Endodermal cell (in vitro differentiated cells): ENCODE measurements at regions not wholly inside any gene's neighbourhood (a gene's known extent, or its start where the extent isn't known, plus 50 kb on each side); places are given as distances from the start of the nearest gene placed in this dataset.

Source experiments
- DNase-seq: peaks from one replicate; pipeline ENCODE4 v3.0.0-alpha.2; 2017
- H3K27ac ChIP-seq: 2 replicates; pipeline ENCODE4 v1.5.1; 2013; ENCODE audit warnings: mild to moderate bottlenecking, low read depth, low read length, moderate library complexity
- H3K27me3 ChIP-seq: 2 replicates; pipeline ENCODE4 v1.6.1; 2013; ENCODE audit warnings: mild to moderate bottlenecking, low read length, moderate library complexity; ENCODE audit not compliant: insufficient read depth, control insufficient read depth, poor library complexity, severe bottlenecking
- H3K36me3 ChIP-seq: 2 replicates; pipeline ENCODE4 v1.7.0; 2013; ENCODE audit warnings: mild to moderate bottlenecking, low read length, moderate library complexity; ENCODE audit not compliant: control insufficient read depth, insufficient read depth
- H3K4me1 ChIP-seq: one replicate; pipeline ENCODE4 v1.7.0; 2013; ENCODE audit warnings: low read length; ENCODE audit not compliant: control insufficient read depth, insufficient read depth
- H3K4me3 ChIP-seq: 2 replicates; pipeline ENCODE4 v1.5.1; 2013; ENCODE audit warnings: mild to moderate bottlenecking, low read length, moderate library complexity
- H3K9ac ChIP-seq: 2 replicates; pipeline ENCODE4 v1.6.1; 2013; ENCODE audit warnings: mild to moderate bottlenecking, low read length, moderate library complexity; ENCODE audit not compliant: poor library complexity, severe bottlenecking; ENCODE audit errors: extremely low read depth
- H3K9me3 ChIP-seq: 2 replicates; pipeline ENCODE4 v1.6.1; 2013; ENCODE audit warnings: mild to moderate bottlenecking, low read length, moderate library complexity; ENCODE audit not compliant: control insufficient read depth
- H3K27ac Mint-ChIP-seq: 2 replicates; pipeline ENCODE4 v1.8.0; 2020; ENCODE audit warnings: mixed read lengths
- H3K27me3 Mint-ChIP-seq: 2 replicates; pipeline ENCODE4 v1.8.0; 2021; ENCODE audit warnings: mild to moderate bottlenecking, mixed read lengths; ENCODE audit not compliant: insufficient read depth
- H3K36me3 Mint-ChIP-seq: 2 replicates; pipeline ENCODE4 v1.8.0; 2020; ENCODE audit warnings: low read depth, mixed read lengths
- H3K4me1 Mint-ChIP-seq: 2 replicates; pipeline ENCODE4 v1.8.0; 2020; ENCODE audit warnings: mixed read lengths
- H3K4me3 Mint-ChIP-seq: 2 replicates; pipeline ENCODE4 v1.8.0; 2020; ENCODE audit warnings: mild to moderate bottlenecking, moderate library complexity, mixed read lengths
- H3K9me3 Mint-ChIP-seq: 2 replicates; pipeline ENCODE4 v1.8.0; 2020; ENCODE audit warnings: mild to moderate bottlenecking, mixed read lengths
- CTCF ChIP-seq: fragments of 200-600 bp; sonication (generic); conservative IDR thresholded peaks from 2 replicates; pipeline ENCODE4 v1.5.0; 2021; ENCODE audit warnings: antibody characterized with exemption, mild to moderate bottlenecking
- WGBS, 2 experiments: methylation state at CpG; one replicate each; pipeline versions ENCODE4 v1.1.5 to v1.1.7; 2013; ENCODE audit warnings: missing lambda C conversion rate in 2 of 2, mixed read lengths in 1 of 2; ENCODE audit not compliant: insufficient coverage in 1 of 2, insufficient read length in 1 of 2; 5-methylcytosine and 5-hydroxymethylcytosine counted together

GRCh38 chr1:220438741-220439140 lies 89.2 kb upstream of the MARK1 start:
- H3K36me3 ChIP-seq: no peaks in the 10 kb centered on the region
- H3K27ac ChIP-seq: no peak overlapping the region
- H3K36me3 Mint-ChIP-seq: no peaks in the 10 kb centered on the region
- H3K9me3 Mint-ChIP-seq: peaks cover 4% of the 10 kb centered on the region
- DNase-seq: no peak
- H3K9ac ChIP-seq: no peak overlapping the region
- no peak overlapping the region for H3K27ac Mint-ChIP-seq
- no peaks in the 10 kb centered on the region for H3K4me1 ChIP-seq
- H3K4me1 Mint-ChIP-seq: peaks cover 2% of the 10 kb centered on the region
- no peaks in the 10 kb centered on the region for H3K27me3 Mint-ChIP-seq
- H3K4me3 ChIP-seq: no peak overlapping the region
- H3K27me3 ChIP-seq: no peaks in the 10 kb centered on the region
- WGBS, 2 experiments: 92 to 100% methylated on average over 2 of the region's 2 CpGs
- no peak overlapping the region for H3K4me3 Mint-ChIP-seq
- TF ChIP-seq CTCF: no peak
- peaks cover 4% of the 10 kb centered on the region for H3K9me3 ChIP-seq

DNA sequence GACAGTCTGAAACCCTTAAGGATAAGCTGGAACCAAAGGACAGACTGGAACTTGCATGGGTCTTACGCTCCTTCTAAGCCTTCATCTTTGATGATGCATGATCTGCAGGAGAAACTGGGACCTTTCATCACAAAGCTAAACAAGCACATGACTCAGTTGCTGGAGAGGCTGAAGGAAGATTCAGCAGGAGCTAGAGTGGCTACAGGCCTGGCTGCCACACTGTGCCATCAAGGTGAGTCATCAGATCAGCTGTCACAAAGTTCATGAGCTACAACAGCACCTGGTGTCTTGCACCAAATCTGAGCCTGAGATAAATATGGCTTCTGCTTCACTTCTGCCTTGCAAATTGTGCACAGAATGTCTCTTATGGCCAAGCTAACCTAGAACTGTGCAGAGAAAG lies 95.5 kb upstream of the MARK1 start:
- no peaks in the 10 kb centered on the region for H3K27me3 Mint-ChIP-seq
- H3K4me3 Mint-ChIP-seq: no peak overlapping the region
- no peak overlapping the region for H3K27ac ChIP-seq
- no peaks in the 10 kb centered on the region for H3K9me3 ChIP-seq
- no peaks in the 10 kb centered on the region for H3K27me3 ChIP-seq
- no peaks in the 10 kb centered on the region for H3K9me3 Mint-ChIP-seq
- H3K36me3 Mint-ChIP-seq: no peaks in the 10 kb centered on the region
- no peak overlapping the region for H3K4me3 ChIP-seq
- H3K4me1 ChIP-seq: peaks cover 4% of the 10 kb centered on the region
- H3K9ac ChIP-seq: no peak overlapping the region
- WGBS, 2 experiments: 100% methylated on average over 1 of the region's 1 CpG; no CpG with 5 or more reads in 1 of the 2 experiments
- no peak for DNase-seq
- no peak overlapping the region for H3K27ac Mint-ChIP-seq
- no peaks in the 10 kb centered on the region for H3K36me3 ChIP-seq
- H3K4me1 Mint-ChIP-seq: peaks cover 9% of the 10 kb centered on the region
- no peak for TF ChIP-seq CTCF

DNA sequence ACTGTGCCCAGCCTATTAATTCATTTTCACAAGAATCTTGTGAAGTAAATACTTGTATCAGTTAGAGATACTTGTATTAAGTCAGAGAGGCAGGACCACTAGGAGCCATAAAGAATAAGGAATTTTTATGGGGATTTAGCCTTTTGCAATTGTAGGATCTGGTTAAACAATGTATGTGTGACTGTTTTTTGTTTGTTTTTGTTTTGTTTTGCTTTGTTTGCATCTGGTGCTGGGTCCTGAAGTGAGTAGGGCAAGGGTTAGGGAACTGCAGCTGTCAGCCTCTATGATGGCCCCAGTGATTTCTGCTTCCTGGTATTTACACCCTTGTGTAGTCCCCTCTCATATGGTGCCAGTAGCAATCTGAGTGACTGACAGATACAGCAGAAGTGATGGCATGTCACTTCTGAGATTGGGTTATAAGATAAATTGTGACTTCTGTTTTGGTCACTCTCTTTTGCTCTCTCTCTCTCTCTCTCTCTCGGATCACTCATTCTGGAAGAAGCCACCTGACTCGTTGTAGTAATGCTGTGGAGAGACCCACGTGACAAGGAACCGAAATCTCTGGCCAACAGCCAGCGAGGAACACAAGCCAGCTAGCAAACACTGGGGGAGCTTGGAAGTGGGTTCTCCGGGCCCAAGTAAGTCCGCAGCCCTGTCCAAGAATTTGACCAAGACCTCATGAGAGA lies 96.2 kb upstream of the MARK1 start:
- no peak overlapping the region for H3K27ac Mint-ChIP-seq
- H3K4me1 Mint-ChIP-seq: peaks cover 9% of the 10 kb centered on the region
- H3K4me3 ChIP-seq: no peak overlapping the region
- H3K36me3 Mint-ChIP-seq: no peaks in the 10 kb centered on the region
- no peaks in the 10 kb centered on the region for H3K9me3 ChIP-seq
- WGBS, 2 experiments: 94 to 100% methylated on average over 1 to 7 of the region's 7 CpGs
- H3K4me3 Mint-ChIP-seq: no peak overlapping the region
- no peaks in the 10 kb centered on the region for H3K27me3 ChIP-seq
- no peaks in the 10 kb centered on the region for H3K27me3 Mint-ChIP-seq
- no peaks in the 10 kb centered on the region for H3K9me3 Mint-ChIP-seq
- no peak for DNase-seq
- no peak overlapping the region for H3K9ac ChIP-seq
- H3K36me3 ChIP-seq: no peaks in the 10 kb centered on the region
- TF ChIP-seq CTCF: no peak
- H3K27ac ChIP-seq: no peak overlapping the region
- peaks cover 4% of the 10 kb centered on the region for H3K4me1 ChIP-seq
